Choroid plexus epithelial cell (primary cell): ENCODE measurements at regions not wholly inside any gene's neighbourhood (a gene's known extent, or its start where the extent isn't known, plus 50 kb on each side); places are given as distances from the start of the nearest gene placed in this dataset.

Source experiments
- DNase-seq: peaks from one replicate; pipeline ENCODE4 v3.0.0-alpha.2; 2010; ENCODE audit warnings: low read depth
- H3K4me3 ChIP-seq: 2 replicates; pipeline ENCODE4 v1.5.1; 2011; ENCODE audit warnings: low read depth, mild to moderate bottlenecking, control low read depth, low read length, moderate library complexity
- TF ChIP-seq, protein P1 (sequence below): conservative IDR thresholded peaks from 2 replicates; pipeline ENCODE4 v1.5.1; 2011; ENCODE audit warnings: low read depth, mild to moderate bottlenecking, control low read depth, inconsistent platforms, low read length, moderate library complexity

DNA sequence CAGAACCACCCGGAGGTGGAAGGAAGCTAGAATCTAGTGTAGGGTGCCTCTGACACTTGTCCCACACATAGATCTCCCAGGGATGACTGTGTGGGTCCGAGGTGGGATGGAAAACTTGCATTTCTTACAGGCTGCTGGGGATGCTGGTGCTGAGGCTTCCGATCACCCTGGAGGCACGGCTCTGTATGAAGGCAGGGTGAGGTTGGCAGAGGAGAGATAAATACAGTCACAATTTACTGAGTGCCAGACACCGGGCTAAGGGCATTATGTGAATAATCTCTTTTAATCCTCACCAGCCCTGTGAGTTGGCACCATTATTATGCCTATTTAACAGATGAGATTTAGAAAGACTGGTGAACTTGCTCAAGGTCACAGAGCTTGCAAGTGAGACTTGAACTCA is 250.2 kb upstream of the RREB1 start:
- TF ChIP-seq, protein P1, sequence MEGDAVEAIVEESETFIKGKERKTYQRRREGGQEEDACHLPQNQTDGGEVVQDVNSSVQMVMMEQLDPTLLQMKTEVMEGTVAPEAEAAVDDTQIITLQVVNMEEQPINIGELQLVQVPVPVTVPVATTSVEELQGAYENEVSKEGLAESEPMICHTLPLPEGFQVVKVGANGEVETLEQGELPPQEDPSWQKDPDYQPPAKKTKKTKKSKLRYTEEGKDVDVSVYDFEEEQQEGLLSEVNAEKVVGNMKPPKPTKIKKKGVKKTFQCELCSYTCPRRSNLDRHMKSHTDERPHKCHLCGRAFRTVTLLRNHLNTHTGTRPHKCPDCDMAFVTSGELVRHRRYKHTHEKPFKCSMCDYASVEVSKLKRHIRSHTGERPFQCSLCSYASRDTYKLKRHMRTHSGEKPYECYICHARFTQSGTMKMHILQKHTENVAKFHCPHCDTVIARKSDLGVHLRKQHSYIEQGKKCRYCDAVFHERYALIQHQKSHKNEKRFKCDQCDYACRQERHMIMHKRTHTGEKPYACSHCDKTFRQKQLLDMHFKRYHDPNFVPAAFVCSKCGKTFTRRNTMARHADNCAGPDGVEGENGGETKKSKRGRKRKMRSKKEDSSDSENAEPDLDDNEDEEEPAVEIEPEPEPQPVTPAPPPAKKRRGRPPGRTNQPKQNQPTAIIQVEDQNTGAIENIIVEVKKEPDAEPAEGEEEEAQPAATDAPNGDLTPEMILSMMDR = no peak
- DNase-seq = no peak
- no peak overlapping the region for H3K4me3 ChIP-seq

DNA sequence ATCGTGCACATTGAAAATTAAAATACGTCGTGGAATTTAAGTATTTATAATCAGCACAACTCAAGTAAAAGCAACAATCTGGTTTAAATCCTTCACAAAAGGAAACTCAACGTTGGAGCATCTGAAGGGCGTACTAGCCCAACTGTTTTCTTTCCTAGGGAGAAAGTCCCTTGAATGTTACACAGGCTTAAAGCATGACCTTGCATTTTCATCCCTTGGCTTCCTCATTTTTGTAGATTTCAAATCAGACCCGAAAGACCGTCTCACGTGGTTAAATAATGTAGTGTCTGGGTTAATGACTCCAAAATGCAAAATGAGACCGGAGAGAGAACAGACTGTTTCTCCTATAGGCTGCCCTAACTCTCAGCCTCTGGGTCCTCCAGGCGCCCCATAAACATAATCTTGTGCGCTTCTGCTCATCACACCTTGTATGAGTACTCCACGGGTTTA is 249.2 kb upstream of the RREB1 start:
- DNase-seq = no peak
- H3K4me3 ChIP-seq = no peak overlapping the region
- TF ChIP-seq, protein P1 = no peak

DNA sequence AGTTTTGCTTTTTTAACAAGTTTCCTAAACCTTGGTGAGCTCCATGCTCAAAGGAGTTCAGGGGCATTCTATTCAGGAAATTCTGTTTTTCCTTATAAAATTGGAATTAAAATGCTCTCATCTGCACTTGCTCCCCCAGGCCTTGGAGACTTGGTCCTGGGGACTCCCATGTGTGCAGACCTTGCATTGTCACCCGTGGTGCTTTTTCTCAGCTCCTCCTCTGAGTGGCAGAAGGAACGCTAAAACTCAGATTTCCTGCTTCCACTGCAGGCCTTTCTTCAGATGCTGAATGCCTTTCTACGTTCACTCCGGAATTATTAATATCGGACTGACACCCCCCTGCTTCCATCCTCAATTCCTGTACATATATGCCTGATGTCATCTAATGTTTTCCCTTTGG is 248.7 kb upstream of the RREB1 start:
- H3K4me3 ChIP-seq = no peak overlapping the region
- DNase-seq = no peak
- TF ChIP-seq, protein P1 = no peak

DNA sequence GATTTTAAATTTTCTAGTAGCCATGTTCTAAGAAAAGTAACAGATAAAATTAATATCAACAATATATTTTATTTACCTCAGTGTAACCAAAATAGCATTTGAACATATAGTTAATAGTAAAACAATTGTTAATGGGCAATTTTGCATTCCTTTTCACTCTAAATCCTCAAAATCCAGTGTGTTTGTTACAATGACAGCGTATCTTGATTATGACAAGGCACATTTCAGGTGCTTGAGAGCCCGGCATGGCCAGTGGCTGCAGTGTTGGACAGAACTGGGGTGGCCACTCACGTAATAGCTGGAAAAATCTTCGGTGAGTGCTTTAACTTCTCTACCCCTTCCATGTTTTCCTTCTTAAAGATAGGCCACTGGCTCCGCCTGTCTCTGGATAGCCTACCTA is 248.0 kb upstream of the RREB1 start:
- DNase-seq = no peak
- TF ChIP-seq, protein P1 = no peak

DNA sequence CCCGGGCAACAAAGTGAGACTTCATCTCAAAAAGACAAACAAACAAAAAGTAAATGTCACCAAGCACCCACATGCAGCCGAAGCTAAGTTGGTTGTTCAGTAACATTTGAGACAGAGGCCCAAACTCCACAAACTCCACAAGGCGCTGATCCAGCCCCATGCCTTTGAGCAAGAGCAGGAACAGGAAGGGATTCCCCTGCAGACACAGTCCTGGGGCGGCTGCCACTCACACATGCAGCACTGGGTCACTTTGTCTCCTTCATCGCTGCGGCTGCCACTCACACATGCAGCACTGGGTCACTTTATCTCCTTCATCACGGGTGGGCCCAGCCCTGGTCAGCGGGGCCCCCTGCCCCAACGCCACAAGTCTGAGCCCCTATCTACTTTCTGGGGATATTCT is 246.9 kb upstream of the RREB1 start:
- H3K4me3 ChIP-seq = no peak overlapping the region
- TF ChIP-seq, protein P1 = no peak
- no peak for DNase-seq

More for the DNA sequence above, 248.0 kb upstream of the RREB1 start:
- no peak overlapping the region for H3K4me3 ChIP-seq

DNA sequence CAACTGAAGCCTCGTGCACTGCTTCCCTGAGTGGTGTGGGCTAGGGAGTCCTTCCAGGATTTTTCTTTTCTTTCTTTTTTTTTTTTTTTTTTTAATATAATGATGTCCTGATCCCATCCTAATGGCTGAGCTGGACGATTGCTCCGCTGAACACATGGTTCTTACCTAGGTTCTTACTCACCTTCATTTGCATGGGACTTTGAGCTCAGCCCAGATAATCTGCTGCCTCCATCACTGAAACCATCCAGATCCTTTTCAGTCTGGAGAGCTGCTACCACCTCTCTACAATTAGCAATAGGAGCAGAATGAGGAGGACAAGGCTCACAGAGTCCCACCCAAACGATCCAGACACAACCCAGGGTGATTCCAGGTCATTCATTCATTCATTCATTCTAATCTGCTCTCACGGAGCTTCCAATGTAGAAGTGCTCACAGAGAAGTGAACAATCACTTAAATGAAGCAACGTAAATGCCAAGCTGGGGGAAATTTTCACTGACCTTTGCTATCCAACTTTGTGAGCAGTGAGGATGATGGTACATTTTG is 246.3 kb upstream of the RREB1 start:
- TF ChIP-seq, protein P1 = no peak
- H3K4me3 ChIP-seq = no peak overlapping the region

DNA sequence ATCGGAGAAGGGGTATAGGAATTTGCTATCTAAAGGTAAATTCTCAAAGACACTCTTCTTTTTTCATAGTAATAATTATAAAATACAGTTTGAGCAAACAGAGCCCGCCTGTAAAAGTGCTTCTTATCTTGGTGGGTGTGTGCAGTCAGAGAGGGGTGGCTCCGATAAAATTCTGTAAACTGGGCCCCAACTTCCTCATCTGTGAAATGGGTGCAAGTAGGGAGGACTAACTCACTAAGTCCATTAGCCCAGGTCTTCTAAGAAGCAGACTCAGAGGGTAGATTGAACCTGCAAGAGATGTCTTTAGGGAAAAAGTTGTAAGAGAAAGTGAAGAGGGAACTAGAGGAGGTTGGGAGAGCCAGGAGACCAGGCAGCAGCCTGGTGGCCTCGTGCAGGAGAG is 245.8 kb upstream of the RREB1 start:
- no peak for DNase-seq
- TF ChIP-seq, protein P1 = no peak
- no peak overlapping the region for H3K4me3 ChIP-seq

More for the DNA sequence above, 246.3 kb upstream of the RREB1 start:
- no peak for DNase-seq
